B cell (primary cell): ENCODE measurements at regions not wholly inside any gene's neighbourhood (a gene's known extent, or its start where the extent isn't known, plus 50 kb on each side); places are given as distances from the start of the nearest gene placed in this dataset.

Experiments
- ATAC-seq: fragments of 200-7000 bp; cut with Tn5 transposase; one replicate; pipeline ENCODE4 v1.10.0; 2021; ENCODE audit warnings: low read depth, mild to moderate bottlenecking, moderate number of reproducible peaks, moderate library complexity
- CTCF ChIA-PET: fragments of 350-600 bp; sonication (Branson Sonifier 250); formaldehyde crosslinking; loops from one replicate; lab custom pipeline; 2021; ENCODE audit warnings: antibody characterized with exemption, inconsistent platforms; lab: Charles Lee
- POLR2A ChIA-PET: fragments of 350-600 bp; sonication (Branson Sonifier 250); formaldehyde crosslinking; loops from one replicate; lab custom pipeline; 2021; ENCODE audit warnings: antibody characterized with exemption; lab: Charles Lee
- DNase-seq: peaks from one replicate; pipeline ENCODE4 v3.0.0; 2013
- H2AFZ ChIP-seq: 2 replicates; pipeline ENCODE4 v1.6.1; 2012; ENCODE audit warnings: mild to moderate bottlenecking, low read depth, low read length; ENCODE audit not compliant: insufficient read depth, poor library complexity, severe bottlenecking
- H3K27ac ChIP-seq, 2 donors: 1 replicate in 1 of 2; 2 replicates in 1 of 2; pipeline ENCODE4 v1.5.1; 2012 to 2013; ENCODE audit warnings: low read length in 2 of 2, mild to moderate bottlenecking in 2 of 2, moderate library complexity in 1 of 2
- H3K27me3 ChIP-seq, 4 experiments: fragments of 200-600 bp in 1 of 4; sonication (generic) in 1 of 4; replicated peaks in 1 of 4; 1 replicate in 2 of 4; 2 replicates in 2 of 4; pipeline versions ENCODE4 v1.6.1 to v1.7.0; 2013 to 2016; ENCODE audit warnings: low read length in 3 of 4, mild to moderate bottlenecking in 2 of 4, mixed read lengths in 1 of 4, moderate library complexity in 1 of 4; ENCODE audit not compliant: insufficient read depth in 4 of 4, control insufficient read depth in 3 of 4; ENCODE audit errors: control extremely low read depth in 1 of 4
- H3K36me3 ChIP-seq, 2 experiments: replicated peaks in 1 of 2; 1 replicate in 1 of 2; 2 replicates in 1 of 2; pipeline versions ENCODE4 v1.6.1 to v1.7.1; 2013; ENCODE audit warnings: low read length in 1 of 2; ENCODE audit not compliant: insufficient read depth in 2 of 2, control insufficient read depth in 1 of 2; ENCODE audit errors: control extremely low read depth in 1 of 2, extremely low read depth in 1 of 2
- H3K4me1 ChIP-seq, 2 donors: fragments of 200-600 bp in 1 of 2; sonication (generic) in 1 of 2; 1 replicate in 1 of 2; 2 replicates in 1 of 2; pipeline versions ENCODE4 v1.5.1 to v1.6.1; 2013 to 2017; ENCODE audit warnings: low read length in 2 of 2; ENCODE audit not compliant: control insufficient read depth in 2 of 2, insufficient read depth in 2 of 2
- H3K4me2 ChIP-seq: replicated peaks from 2 replicates; pipeline ENCODE3; 2012; ENCODE audit warnings: mild to moderate bottlenecking, low read depth, low read length; ENCODE audit not compliant: poor library complexity, severe bottlenecking
- H3K4me3 ChIP-seq, 5 experiments: fragments of 200-600 bp in 1 of 5; sonication (generic) in 1 of 5; 1 replicate in 3 of 5; 2 replicates in 2 of 5; pipeline versions ENCODE4 v1.5.1 to v1.7.0; 2011 to 2016; ENCODE audit warnings: low read length in 4 of 5, mild to moderate bottlenecking in 4 of 5, low read depth in 2 of 5, control low read depth in 1 of 5, moderate library complexity in 1 of 5; ENCODE audit not compliant: insufficient read depth in 1 of 5; ENCODE audit errors: control extremely low read depth in 1 of 5, extremely low read depth in 1 of 5
- H3K79me2 ChIP-seq: fragments of 200-600 bp; sonication (generic); one replicate; pipeline ENCODE4 v1.6.0; 2016; ENCODE audit warnings: low read length; ENCODE audit not compliant: control insufficient read depth, insufficient read depth
- H3K9ac ChIP-seq: fragments of 200-600 bp; sonication (generic); 2 replicates; pipeline ENCODE4 v1.6.1; 2017; ENCODE audit warnings: mild to moderate bottlenecking, low read length, moderate library complexity
- H3K9me3 ChIP-seq, 3 donors: one replicate each; pipeline versions ENCODE4 v1.6.1 to v1.7.1; 2013; ENCODE audit warnings: low read length in 2 of 3; ENCODE audit not compliant: control insufficient read depth in 2 of 3, insufficient read depth in 1 of 3; ENCODE audit errors: control extremely low read depth in 1 of 3
- H4K20me1 ChIP-seq: 2 replicates; pipeline ENCODE4 v1.6.0; 2012; ENCODE audit warnings: mild to moderate bottlenecking, low read length; ENCODE audit not compliant: insufficient read depth, control insufficient read depth, poor library complexity, severe bottlenecking
- H3K27ac Mint-ChIP-seq: one replicate; pipeline ENCODE4 v1.8.0; 2021; ENCODE audit warnings: mixed read lengths
- H3K27me3 Mint-ChIP-seq: one replicate; pipeline ENCODE4 v1.8.0; 2021; ENCODE audit warnings: mixed read lengths
- H3K4me1 Mint-ChIP-seq: one replicate; pipeline ENCODE4 v1.8.0; 2021; ENCODE audit warnings: mixed read lengths
- H3K4me3 Mint-ChIP-seq: one replicate; pipeline ENCODE4 v1.8.0; 2021; ENCODE audit warnings: mixed read lengths
- H3K9me3 Mint-ChIP-seq: one replicate; pipeline ENCODE4 v1.8.0; 2022; ENCODE audit warnings: mixed read lengths; ENCODE audit not compliant: insufficient read depth
- CTCF ChIP-seq: fragments of 200-600 bp; IDR thresholded peaks from one replicate; pipeline ENCODE4 v1.8.0; 2022; ENCODE audit warnings: antibody characterized with exemption, mild to moderate bottlenecking
- EZH2 ChIP-seq: IDR thresholded peaks from 2 replicates; pipeline ENCODE4 v1.6.1; 2012; ENCODE audit warnings: borderline replicate concordance, low read depth, mild to moderate bottlenecking, moderate library complexity, low read length; ENCODE audit not compliant: insufficient read depth, poor library complexity, severe bottlenecking
- WGBS: methylation state at CpG from one replicate; pipeline ENCODE4 v1.1.5; 2013; ENCODE audit warnings: missing lambda C conversion rate; ENCODE audit not compliant: insufficient coverage; 5-methylcytosine and 5-hydroxymethylcytosine counted together
- intact Hi-C: fragments of 100-400 bp; cut with micrococcal nuclease; formaldehyde crosslinking; loops from one replicate; pipeline ENCODE4 v1.10.0; 2022

- H3K4me1 ChIP-seq: no peaks in the 10 kb centered on the region
- H3K79me2 ChIP-seq: no peaks in the 10 kb centered on the region
- no peaks in the 10 kb centered on the region for H3K9me3 Mint-ChIP-seq
- no peak overlapping the region for H3K9ac ChIP-seq
- H3K36me3 ChIP-seq: no peaks in the 10 kb centered on the region
- no peak overlapping the region for H3K4me2 ChIP-seq
- H3K4me3 ChIP-seq: no peak overlapping the region
- intact Hi-C loops: no loop called here
- no peaks in the 10 kb centered on the region for H3K4me1 Mint-ChIP-seq
- TF ChIP-seq EZH2: no peak
- no peak for TF ChIP-seq CTCF
- no peak overlapping the region for H3K27ac Mint-ChIP-seq
- H3K27ac ChIP-seq: no peak overlapping the region
- CTCF ChIA-PET: no interaction called here
- peaks cover 6% of the 10 kb centered on the region for H3K27me3 Mint-ChIP-seq
- H3K9me3 ChIP-seq: no peaks in the 10 kb centered on the region
- H3K4me3 Mint-ChIP-seq: no peak overlapping the region
- ATAC-seq (no peak), DNase-seq (no peak)
- H2AFZ ChIP-seq: no peak overlapping the region
- no peaks in the 10 kb centered on the region for H3K27me3 ChIP-seq
- 90% methylated on average over 5 of the region's 5 CpGs for WGBS
- POLR2A ChIA-PET: no interaction called here
- H4K20me1 ChIP-seq: no peaks in the 10 kb centered on the region
Observed at GRCh38 chr15:94000606-94001005, 230.8 kb upstream of the MCTP2 start.

- Histone ChIP-seq H4K20me1 (no peaks in the 10 kb centered on the region), H3K4me2 (no peak overlapping the region), H3K9ac (no peak overlapping the region), H3K4me1 (no peaks in the 10 kb centered on the region), H2AFZ (no peak overlapping the region), H3K9me3 (no peaks in the 10 kb centered on the region), H3K36me3 (no peaks in the 10 kb centered on the region), H3K4me3 (no peak overlapping the region), H3K79me2 (no peaks in the 10 kb centered on the region), H3K27me3 (no peaks in the 10 kb centered on the region), H3K27ac (no peak overlapping the region)
- H3K27ac Mint-ChIP-seq: no peak overlapping the region
- CTCF ChIA-PET: interaction anchor here (1.1 to 1.6 kb wide), 5 partner anchors 9 to 476 kb away, joined by 3 to 11 read pairs (median 4); no protein-coding TSS in a partner anchor
- no peak for DNase-seq
- WGBS: 83% methylated on average over 3 of the region's 6 CpGs
- intact Hi-C loops: loop anchor here (2.0 kb wide), 1 partner anchor 328 kb away; no protein-coding TSS in a partner anchor
- peaks cover 6% of the 10 kb centered on the region for H3K27me3 Mint-ChIP-seq
- POLR2A ChIA-PET: no interaction called here
- no peak for ATAC-seq
- no peaks in the 10 kb centered on the region for H3K9me3 Mint-ChIP-seq
- H3K4me3 Mint-ChIP-seq: no peak overlapping the region
- no peaks in the 10 kb centered on the region for H3K4me1 Mint-ChIP-seq
- no peak for TF ChIP-seq EZH2
- TF ChIP-seq CTCF: peak; percentile 78
Observed at GRCh38 chr15:93997071-93997658, 234.2 kb upstream of the MCTP2 start.
